ENCODE measurements at regions not wholly inside any gene's neighbourhood (a gene's known extent, or its start where the extent isn't known, plus 50 kb on each side); places are given as distances from the start of the nearest gene placed in this dataset.

- no peak for DNase-seq
Observed at GRCh38 chr13:46949211-46949610, 52.4 kb upstream of the HTR2A start.

GRCh38 chr13:46948338-46948737, 51.5 kb upstream of the HTR2A start:
- DNase-seq = no peak

- DNase-seq = no peak
Observed at GRCh38 chr13:46947425-46948191, 50.8 kb upstream of the HTR2A start.

Data from stimulated activated naive CD4-positive, alpha-beta T cell (primary cell).